ENCODE measurements at regions not wholly inside any gene's neighbourhood (a gene's known extent, or its start where the extent isn't known, plus 50 kb on each side); places are given as distances from the start of the nearest gene placed in this dataset.

DNA sequence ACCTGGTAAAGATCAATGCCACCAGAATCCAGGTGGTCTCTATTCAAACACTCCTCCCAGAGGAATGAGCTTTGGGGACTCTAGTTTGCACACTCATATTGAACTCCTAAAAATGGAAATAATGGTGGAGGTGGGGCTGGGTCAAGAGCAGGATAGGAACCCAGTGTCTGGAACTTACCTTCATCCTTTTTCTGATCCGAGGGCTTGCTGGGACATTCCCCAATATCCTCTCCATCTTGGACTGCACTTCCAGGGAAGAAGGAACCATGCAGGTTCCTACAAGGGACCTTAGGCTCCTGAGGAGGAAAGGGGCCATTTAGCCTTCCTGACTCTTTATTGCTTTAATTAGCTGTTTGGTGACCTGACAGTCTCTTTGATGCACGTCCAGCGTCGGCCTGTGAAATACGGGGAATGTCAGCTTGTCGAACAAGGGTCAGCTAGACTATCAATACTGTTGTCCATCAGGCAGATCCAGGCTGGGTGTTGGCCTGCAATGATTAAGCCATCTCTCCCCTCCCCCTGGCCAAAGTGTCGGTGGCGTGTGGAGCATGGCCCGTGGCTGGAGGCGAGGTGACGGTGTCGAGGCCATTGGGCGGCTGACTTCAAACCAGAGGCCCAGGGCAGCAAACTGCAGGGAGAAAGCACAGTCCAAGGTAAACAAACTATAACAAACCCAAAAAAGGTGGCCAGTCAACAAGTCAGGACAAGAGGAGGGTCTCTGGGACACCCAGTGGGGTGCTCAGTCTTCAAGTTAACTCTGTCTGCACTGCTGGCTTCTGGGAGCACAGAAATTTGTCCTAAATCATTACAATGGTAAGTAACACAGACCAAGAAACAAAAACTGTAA lies 405.2 kb upstream of the TBX3 start:
- TF ChIP-seq, protein P1, sequence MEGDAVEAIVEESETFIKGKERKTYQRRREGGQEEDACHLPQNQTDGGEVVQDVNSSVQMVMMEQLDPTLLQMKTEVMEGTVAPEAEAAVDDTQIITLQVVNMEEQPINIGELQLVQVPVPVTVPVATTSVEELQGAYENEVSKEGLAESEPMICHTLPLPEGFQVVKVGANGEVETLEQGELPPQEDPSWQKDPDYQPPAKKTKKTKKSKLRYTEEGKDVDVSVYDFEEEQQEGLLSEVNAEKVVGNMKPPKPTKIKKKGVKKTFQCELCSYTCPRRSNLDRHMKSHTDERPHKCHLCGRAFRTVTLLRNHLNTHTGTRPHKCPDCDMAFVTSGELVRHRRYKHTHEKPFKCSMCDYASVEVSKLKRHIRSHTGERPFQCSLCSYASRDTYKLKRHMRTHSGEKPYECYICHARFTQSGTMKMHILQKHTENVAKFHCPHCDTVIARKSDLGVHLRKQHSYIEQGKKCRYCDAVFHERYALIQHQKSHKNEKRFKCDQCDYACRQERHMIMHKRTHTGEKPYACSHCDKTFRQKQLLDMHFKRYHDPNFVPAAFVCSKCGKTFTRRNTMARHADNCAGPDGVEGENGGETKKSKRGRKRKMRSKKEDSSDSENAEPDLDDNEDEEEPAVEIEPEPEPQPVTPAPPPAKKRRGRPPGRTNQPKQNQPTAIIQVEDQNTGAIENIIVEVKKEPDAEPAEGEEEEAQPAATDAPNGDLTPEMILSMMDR (conservative IDR thresholded peaks at IDR 0.05 in 1 of 2, IDR thresholded peaks at IDR 0.05 in 1 of 2; ENCODE audit: low read depth in 1 of 2, low read length in 2 of 2) = no peak
- no peak for TF ChIP-seq EZH2 (IDR thresholded peaks at IDR 0.05; ENCODE audit: low read length, missing control alignments)

Data from fibroblast of lung (primary cell).